Activated naive CD4-positive, alpha-beta T cell treated with anti-CD3 and anti-CD28 coated beads, Interleukin-2, amount 50 U/mL, for 24 hours (primary cell): ENCODE measurements at regions not wholly inside any gene's neighbourhood (a gene's known extent, or its start where the extent isn't known, plus 50 kb on each side); places are given as distances from the start of the nearest gene placed in this dataset.
"Not testable (repeated sequence)": the region's sequence is repeated elsewhere in the genome, so short reads cannot be mapped to it uniquely, and the experiment has no call there.

Experiments used
- H3K27ac Mint-ChIP-seq: one replicate; pipeline ENCODE4 v1.8.0; 2021; ENCODE audit warnings: mild to moderate bottlenecking, mixed read lengths
- H3K27me3 Mint-ChIP-seq: one replicate; pipeline ENCODE4 v1.8.0; 2021; ENCODE audit warnings: mixed read lengths
- H3K36me3 Mint-ChIP-seq: one replicate; pipeline ENCODE4 v1.8.0; 2021; ENCODE audit warnings: mixed read lengths
- H3K4me1 Mint-ChIP-seq: one replicate; pipeline ENCODE4 v1.8.0; 2021; ENCODE audit warnings: mixed read lengths
- H3K4me3 Mint-ChIP-seq: one replicate; pipeline ENCODE4 v1.8.0; 2021; ENCODE audit warnings: mild to moderate bottlenecking, mixed read lengths
- H3K9me3 Mint-ChIP-seq: one replicate; pipeline ENCODE4 v1.8.0; 2021; ENCODE audit warnings: mixed read lengths

DNA sequence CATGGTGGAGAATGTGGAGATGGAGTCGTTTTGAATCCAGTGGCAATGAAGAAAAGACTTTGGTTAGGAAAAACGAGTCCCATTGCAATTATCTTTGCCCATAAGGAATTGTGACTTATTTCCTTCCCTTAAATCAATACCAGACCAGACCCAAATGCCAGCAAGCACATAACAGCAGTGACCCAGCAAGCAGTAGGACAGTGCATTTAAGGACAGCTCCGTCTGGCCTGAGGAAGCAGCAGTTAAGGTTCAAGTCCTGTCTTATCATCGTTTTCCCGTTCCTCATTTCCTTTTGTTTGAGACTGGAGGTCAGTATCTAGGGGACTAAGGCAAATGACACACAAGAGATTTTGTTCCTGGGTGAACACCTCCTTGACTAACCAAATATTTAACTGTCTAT, 74.6 kb upstream of the FAM20A start:
- no peak overlapping the region for H3K27ac Mint-ChIP-seq
- H3K36me3 Mint-ChIP-seq = no peaks in the 10 kb centered on the region
- no peaks in the 10 kb centered on the region for H3K4me1 Mint-ChIP-seq
- H3K27me3 Mint-ChIP-seq = peaks cover 23% of the 10 kb centered on the region
- H3K9me3 Mint-ChIP-seq = no peaks in the 10 kb centered on the region
- H3K4me3 Mint-ChIP-seq = no peak overlapping the region

DNA sequence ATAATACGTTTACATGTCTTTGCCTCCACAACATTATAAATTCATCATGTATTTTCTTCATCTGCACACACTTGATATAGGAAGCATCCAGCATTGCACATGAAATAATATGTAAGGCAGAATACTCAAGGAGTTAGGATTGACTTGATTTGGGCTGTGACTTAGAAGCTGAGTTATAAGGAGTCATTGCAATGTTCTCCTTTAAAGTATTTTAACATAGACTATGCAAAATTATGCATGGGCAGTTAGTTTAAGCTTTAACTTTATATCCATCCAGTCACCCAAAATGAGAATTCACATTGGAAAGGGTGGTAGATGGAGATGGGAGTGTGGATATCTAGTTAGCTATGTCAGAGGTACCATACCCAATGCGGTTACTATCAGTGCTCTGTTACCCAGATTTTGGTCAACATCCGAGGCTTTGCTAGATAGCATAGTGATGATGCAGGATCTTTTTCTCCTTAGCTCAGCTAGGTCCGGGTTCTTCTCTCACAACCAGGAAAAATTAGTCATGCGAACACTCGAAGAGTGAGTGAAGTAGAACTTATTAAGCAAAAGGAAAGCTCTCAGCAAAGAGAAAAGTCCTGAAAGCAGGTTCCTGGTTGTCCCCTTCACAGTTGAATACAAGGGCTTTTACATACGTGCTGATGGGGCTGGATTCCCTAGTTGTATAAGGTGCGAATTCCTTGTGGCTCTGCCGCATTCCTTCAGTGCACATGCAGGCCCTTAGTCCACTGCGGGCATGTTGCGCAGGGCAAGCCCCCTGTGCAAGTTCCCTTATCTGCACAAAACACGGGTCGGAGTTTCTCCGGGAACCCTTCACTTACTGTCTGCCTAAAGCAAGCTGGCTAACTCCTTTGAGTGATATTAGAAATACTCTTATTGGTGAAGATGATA, 73.1 kb upstream of the FAM20A start:
- no peaks in the 10 kb centered on the region for H3K4me1 Mint-ChIP-seq
- no peaks in the 10 kb centered on the region for H3K36me3 Mint-ChIP-seq
- H3K27ac Mint-ChIP-seq = no peak overlapping the region
- H3K27me3 Mint-ChIP-seq = peaks cover 22% of the 10 kb centered on the region
- no peak overlapping the region for H3K4me3 Mint-ChIP-seq
- H3K9me3 Mint-ChIP-seq = no peaks in the 10 kb centered on the region

DNA sequence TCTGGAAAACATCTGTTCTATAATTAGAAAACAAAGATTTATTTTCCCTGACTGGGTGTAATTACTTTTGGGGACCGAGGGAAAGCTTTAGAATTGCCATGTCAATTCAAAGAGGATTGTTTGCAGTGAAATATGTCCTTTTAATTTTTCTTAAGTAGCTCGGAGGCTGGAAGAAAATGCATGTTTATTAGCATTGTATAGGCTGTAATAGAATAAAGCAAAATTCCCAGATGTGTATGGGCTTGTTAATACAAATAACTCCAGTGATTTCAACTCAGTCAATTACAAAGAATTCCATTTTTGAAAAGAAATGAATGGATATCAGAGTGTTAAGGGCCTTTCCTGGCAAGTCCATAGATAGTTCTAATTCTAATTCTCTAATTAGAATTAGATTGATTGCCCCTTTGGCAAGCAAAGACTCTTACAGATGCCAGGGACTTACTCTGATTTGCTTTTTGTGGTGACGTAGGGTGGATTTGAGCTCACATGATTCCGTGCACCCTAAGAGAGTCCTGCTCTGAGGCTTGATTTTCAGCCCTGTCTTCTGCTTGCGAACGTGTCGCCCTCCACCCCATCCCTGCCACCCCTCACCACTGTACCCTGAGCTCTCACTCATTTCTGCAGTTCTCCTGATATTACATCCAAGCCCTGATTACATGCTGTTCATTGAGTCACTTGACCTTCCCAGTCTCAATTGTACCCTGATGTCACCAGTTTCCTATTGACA, 70.0 kb upstream of the FAM20A start:
- H3K27ac Mint-ChIP-seq = no peak overlapping the region
- H3K36me3 Mint-ChIP-seq = no peaks in the 10 kb centered on the region
- no peak overlapping the region for H3K4me3 Mint-ChIP-seq
- H3K4me1 Mint-ChIP-seq = no peaks in the 10 kb centered on the region
- no peaks in the 10 kb centered on the region for H3K9me3 Mint-ChIP-seq
- peaks cover 29% of the 10 kb centered on the region for H3K27me3 Mint-ChIP-seq

DNA sequence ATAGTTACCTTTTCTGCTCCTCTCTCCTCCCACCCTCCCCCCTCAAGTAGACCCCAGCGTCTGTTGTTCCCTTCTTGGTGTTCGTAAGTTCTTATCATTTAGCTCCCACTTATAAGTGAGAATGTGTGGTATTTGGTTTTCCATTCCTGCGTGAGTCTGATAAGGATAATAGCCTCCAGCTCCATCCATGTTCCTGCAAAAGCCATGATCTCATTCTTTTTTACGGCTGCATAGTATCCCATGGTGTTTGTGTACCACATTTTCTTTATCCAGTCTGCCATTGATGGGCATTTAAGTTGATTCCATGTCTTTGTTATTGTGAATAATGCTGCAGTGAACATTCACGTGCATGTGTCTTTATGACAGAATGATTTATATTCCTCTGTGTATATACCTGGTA, 65.3 kb upstream of the FAM20A start:
- H3K27me3 Mint-ChIP-seq = peaks cover 25% of the 10 kb centered on the region
- H3K27ac Mint-ChIP-seq, H3K9me3 Mint-ChIP-seq, H3K4me3 Mint-ChIP-seq, H3K4me1 Mint-ChIP-seq, H3K36me3 Mint-ChIP-seq: not testable (repeated sequence)

DNA sequence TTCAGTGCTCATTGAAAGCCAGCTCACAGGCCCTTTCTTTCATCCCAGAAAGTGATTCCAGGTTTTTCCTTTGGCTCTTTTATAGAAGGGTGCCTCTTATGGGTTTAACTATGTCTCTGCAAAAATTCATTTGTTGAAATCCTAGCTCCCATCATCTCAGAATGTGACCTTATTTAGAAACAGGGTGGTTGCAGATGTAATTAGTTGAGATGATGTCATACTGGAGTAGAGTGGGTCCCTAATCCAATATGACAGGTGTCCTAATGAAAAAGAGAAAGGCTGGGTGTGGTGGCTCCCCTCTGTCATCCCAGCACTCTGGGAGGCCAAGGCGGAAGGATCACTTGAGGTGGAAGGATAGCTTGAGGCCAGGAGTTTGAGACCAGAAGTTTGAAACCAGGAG, 64.2 kb upstream of the FAM20A start:
- Mint-ChIP-seq H3K27ac (no peak overlapping the region), H3K4me1 (no peaks in the 10 kb centered on the region), H3K4me3 (no peak overlapping the region), H3K36me3 (no peaks in the 10 kb centered on the region), H3K9me3 (no peaks in the 10 kb centered on the region), H3K27me3 (peaks cover 28% of the 10 kb centered on the region)

DNA sequence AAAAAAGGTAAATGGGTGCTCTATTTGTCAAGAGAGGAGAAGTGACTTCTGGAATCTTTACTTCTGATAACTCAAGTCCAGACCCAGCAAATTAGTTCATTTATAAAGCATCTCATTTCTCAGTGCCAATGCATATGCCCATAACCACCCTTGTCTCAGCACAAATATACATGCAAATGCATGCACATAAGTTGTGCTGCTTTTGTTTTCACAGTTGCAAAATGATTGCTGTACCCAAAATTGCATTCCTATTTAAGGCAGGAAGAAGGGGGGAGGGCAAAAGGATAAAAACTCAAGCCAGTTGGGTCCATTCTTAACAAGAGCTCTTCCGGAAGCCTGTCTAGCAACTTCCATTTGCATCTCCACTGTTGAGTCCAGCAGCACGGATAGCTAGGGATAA, 61.3 kb upstream of the FAM20A start:
- Mint-ChIP-seq H3K4me3 (no peak overlapping the region), H3K36me3 (no peaks in the 10 kb centered on the region), H3K27me3 (peaks cover 25% of the 10 kb centered on the region), H3K27ac (no peak overlapping the region), H3K9me3 (no peaks in the 10 kb centered on the region), H3K4me1 (no peaks in the 10 kb centered on the region)

DNA sequence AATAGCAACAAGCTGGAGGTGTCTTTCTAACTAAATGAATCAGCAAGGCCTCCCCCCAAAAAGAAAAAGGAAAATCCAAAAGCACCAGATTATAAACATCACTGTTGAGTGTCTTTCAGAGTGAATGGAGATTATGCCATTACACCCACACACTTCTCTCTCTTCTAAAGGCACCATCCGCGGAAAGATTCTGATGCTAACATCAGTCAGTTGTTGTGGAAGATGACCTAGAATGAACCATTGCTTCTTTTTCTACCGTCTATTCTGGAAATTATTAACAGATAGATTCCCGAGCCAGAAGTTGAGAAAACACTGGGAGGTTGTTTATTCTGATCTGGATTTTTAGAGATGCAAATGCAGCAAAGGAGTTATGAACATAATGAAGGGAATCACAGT, 60.9 kb upstream of the FAM20A start:
- Mint-ChIP-seq H3K4me1 (no peaks in the 10 kb centered on the region), H3K27me3 (peaks cover 24% of the 10 kb centered on the region), H3K27ac (no peak overlapping the region), H3K36me3 (no peaks in the 10 kb centered on the region), H3K4me3 (no peak overlapping the region), H3K9me3 (no peaks in the 10 kb centered on the region)

DNA sequence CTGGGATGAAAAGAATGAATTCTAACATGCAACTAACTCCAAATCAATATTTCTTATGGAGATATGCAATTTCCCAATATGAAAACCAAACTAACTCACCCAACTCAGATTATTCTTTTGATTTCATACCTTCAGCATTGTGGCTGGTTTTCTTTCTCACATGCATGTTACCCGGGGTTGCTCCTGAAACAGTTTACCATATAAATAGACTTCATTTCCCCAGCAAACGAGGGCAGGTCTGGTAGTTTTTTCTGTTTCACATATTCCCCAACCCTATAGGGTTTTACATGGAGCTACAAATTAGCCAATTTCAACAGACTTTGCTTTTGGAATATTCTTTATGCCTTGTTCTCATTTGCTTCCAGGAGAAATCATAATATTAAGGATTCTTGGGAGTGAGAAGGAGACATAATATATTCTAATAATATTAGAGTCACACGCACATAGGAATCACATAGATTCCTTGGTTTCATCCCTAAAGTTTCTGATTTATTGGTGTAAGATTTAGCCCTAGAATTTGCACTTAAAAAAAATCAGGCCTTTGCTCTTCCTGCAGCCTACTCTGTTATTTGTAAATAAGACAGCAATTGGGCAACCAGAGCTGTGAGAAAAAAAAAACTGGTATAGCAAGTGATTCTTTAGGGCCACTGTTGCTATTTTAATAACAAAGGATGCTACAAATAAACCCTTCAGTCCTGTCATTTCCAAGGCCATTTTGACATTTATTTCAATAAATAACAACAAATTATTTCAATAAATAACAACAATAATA, 60.3 kb upstream of the FAM20A start:
- peaks cover 20% of the 10 kb centered on the region for H3K27me3 Mint-ChIP-seq
- H3K4me1 Mint-ChIP-seq = no peaks in the 10 kb centered on the region
- H3K27ac Mint-ChIP-seq = no peak overlapping the region
- no peaks in the 10 kb centered on the region for H3K9me3 Mint-ChIP-seq
- H3K36me3 Mint-ChIP-seq = no peaks in the 10 kb centered on the region
- no peak overlapping the region for H3K4me3 Mint-ChIP-seq

DNA sequence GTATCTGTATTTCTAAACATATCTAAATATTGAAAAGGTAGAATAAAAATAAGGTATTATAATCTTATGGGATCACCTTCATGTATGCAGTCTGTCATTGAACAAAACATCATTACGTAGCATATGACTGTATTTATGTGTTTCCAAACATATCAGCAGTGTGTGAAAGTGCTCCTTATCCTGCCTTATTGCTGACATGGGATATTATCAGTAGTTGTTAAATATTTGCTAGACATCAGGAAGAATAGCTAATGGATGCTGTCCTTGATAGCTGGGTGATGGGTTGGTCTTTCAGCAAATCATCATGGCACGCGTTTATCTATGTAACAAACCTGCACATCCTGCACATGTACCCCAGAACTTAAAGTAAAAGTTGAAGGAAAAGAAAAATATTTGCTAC, 59.1 kb upstream of the FAM20A start:
- Mint-ChIP-seq H3K27me3 (peaks cover 16% of the 10 kb centered on the region), H3K9me3 (no peaks in the 10 kb centered on the region), H3K4me3 (no peak overlapping the region)

DNA sequence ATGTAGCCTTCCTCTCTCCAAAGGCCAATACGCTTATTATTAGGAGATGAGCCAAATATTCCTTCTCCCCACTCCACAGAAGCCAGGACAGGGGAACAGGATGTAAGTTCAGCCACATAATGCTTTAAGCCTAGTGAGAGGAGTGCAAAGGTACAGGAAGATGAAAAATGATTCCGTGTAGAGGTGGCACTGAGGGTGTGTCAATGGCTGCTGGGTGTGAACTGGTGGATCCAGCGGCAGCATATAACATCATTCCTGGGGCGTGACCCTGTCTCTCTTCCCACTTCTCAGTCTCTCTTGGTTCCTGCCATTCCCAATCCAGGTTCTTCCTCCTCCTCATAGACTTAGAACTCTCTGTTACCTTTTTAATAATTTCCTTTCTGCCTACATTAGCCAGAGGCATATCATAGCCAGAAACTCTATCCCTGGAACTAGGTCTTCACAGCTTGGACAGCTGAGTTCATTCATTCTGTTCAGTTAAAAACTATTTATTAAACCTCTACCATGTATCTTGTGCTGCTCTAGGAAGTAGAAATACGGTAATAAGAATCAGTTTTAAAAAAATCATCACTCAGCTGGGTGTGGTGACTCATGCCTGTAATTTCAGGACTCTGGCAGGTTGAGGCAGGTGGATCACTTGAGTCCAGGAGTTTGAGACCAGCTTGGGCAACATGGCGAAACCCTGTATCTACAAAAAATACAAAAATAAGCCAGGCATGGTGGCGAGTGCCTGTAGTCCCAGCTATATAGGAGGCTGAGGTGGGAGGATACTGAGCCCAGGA, 58.0 kb upstream of the FAM20A start:
- no peaks in the 10 kb centered on the region for H3K4me1 Mint-ChIP-seq
- no peak overlapping the region for H3K27ac Mint-ChIP-seq
- H3K9me3 Mint-ChIP-seq = no peaks in the 10 kb centered on the region
- H3K4me3 Mint-ChIP-seq = no peak overlapping the region
- H3K36me3 Mint-ChIP-seq = no peaks in the 10 kb centered on the region
- H3K27me3 Mint-ChIP-seq = peaks cover 12% of the 10 kb centered on the region

More for the DNA sequence above, 59.1 kb upstream of the FAM20A start:
- no peaks in the 10 kb centered on the region for H3K4me1 Mint-ChIP-seq
- no peak overlapping the region for H3K27ac Mint-ChIP-seq
- no peaks in the 10 kb centered on the region for H3K36me3 Mint-ChIP-seq

DNA sequence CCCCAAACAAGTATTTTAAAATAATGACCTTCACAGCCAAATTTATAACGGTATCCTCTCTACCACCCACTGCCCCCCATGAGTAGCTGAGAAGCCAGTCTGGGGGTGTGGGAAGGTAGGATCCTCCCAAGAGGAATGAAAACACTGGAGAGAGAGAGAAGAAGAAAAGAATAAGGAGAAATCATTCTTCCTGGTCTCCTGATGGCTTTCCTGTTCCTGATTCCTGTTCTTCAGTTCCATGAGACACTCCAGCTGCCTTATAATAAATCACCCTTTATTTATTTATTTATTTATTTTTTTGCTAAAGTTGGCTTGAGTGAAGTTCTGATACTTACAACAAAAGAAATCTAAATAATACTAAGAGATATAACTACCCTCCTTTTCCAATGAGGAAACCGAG, 56.4 kb upstream of the FAM20A start:
- Mint-ChIP-seq H3K27me3 (peaks cover 10% of the 10 kb centered on the region), H3K4me3 (no peak overlapping the region), H3K4me1 (no peaks in the 10 kb centered on the region), H3K36me3 (no peaks in the 10 kb centered on the region), H3K27ac (no peak overlapping the region), H3K9me3 (no peaks in the 10 kb centered on the region)

DNA sequence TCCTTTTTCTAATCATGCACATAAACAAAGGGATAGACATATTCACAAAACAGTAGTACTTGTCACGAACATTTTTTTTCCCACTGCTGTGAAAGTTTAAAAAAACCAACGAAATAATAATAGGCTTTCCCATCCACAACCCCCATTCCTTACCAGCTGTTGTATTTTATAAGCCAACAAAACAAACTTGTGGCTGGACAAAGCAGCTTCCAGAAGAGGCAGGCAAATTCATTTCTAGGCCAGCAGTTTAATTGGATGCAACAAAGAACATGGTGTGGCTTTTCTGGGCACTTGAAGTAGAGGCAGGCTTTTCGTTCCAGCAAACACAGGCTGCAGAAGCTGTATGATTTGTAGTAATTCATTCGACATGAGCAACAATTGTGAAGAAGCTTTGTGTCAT, 56.0 kb upstream of the FAM20A start:
- Mint-ChIP-seq H3K9me3 (no peaks in the 10 kb centered on the region), H3K27me3 (peaks cover 10% of the 10 kb centered on the region), H3K4me3 (no peak overlapping the region), H3K4me1 (no peaks in the 10 kb centered on the region), H3K36me3 (no peaks in the 10 kb centered on the region), H3K27ac (no peak overlapping the region)

DNA sequence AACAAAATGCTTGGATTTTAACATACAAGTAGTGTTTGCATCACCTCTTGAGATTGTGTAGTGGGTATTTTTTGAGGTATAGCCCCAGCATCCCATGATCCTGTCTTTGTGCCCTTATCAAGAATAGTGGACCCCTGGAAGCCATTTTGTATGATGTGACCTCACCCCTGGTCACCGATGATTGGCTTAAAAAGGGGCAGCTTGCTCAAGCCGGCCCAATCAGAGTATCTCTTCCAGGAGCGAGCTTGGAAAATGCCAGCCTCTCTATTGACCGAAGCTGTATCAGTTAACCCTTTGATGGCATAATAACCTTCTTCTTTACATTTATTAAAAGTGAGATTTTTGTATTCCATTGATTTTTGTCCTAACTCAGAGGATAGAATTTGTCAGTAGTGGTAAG, 55.5 kb upstream of the FAM20A start:
- Mint-ChIP-seq H3K27ac (no peak overlapping the region), H3K36me3 (no peaks in the 10 kb centered on the region), H3K4me3 (no peak overlapping the region)

More for the DNA sequence above, 55.5 kb upstream of the FAM20A start:
- no peaks in the 10 kb centered on the region for H3K4me1 Mint-ChIP-seq
- no peaks in the 10 kb centered on the region for H3K9me3 Mint-ChIP-seq
- peaks cover 10% of the 10 kb centered on the region for H3K27me3 Mint-ChIP-seq
